Activated CD4-positive, alpha-beta T cell treated with anti-CD3 and anti-CD28 coated beads, Interleukin-2, Interleukin-4, amounts not matched to agents 100 ng/mL and 50 ng/mL, durations not matched to agents 16 hours and 8 hours (primary cell): ENCODE measurements at regions not wholly inside any gene's neighbourhood (a gene's known extent, or its start where the extent isn't known, plus 50 kb on each side); places are given as distances from the start of the nearest gene placed in this dataset.

Source experiments
- DNase-seq: peaks from one replicate; pipeline ENCODE4 v3.0.0-alpha.2; 2020; ENCODE audit warnings: low spot score

- DNase-seq, result no peak
Observed at GRCh38 chr4:31947101-31947500, 1226.9 kb downstream of the PCDH7 start.

GRCh38 chr4:31949045-31949444 is 1228.9 kb downstream of the PCDH7 start:
- DNase-seq, result no peak

- DNase-seq, result no peak
Observed at GRCh38 chr4:31955346-31955745, 1235.2 kb downstream of the PCDH7 start.

GRCh38 chr4:31959972-31960371 is 1239.8 kb downstream of the PCDH7 start:
- no peak for DNase-seq

GRCh38 chr4:31964685-31965084 is 1244.5 kb downstream of the PCDH7 start:
- no peak for DNase-seq

GRCh38 chr4:31968842-31969241 is 1248.7 kb downstream of the PCDH7 start:
- DNase-seq, result no peak

- no peak for DNase-seq
Observed at GRCh38 chr4:31974490-31975002, 1254.4 kb downstream of the PCDH7 start.

- no peak for DNase-seq
Observed at GRCh38 chr4:31979988-31980387, 1259.8 kb downstream of the PCDH7 start.

- no peak for DNase-seq
Observed at GRCh38 chr4:31983246-31983645, 1263.1 kb downstream of the PCDH7 start.

GRCh38 chr4:31983677-31984076 is 1263.5 kb downstream of the PCDH7 start:
- DNase-seq, result no peak

- no peak for DNase-seq
Observed at GRCh38 chr4:31984872-31985271, 1264.7 kb downstream of the PCDH7 start.

- no peak for DNase-seq
Observed at GRCh38 chr4:31995943-31996901, 1276.1 kb downstream of the PCDH7 start.

- DNase-seq, result no peak
Observed at GRCh38 chr4:31998807-31999206, 1278.6 kb downstream of the PCDH7 start.

- DNase-seq, result no peak
Observed at GRCh38 chr4:31999848-32000247, 1279.7 kb downstream of the PCDH7 start.

GRCh38 chr4:32000846-32001488 is 1280.8 kb downstream of the PCDH7 start:
- DNase-seq, result no peak

- no peak for DNase-seq
Observed at GRCh38 chr4:32002037-32002747, 1282.0 kb downstream of the PCDH7 start.

- DNase-seq, result no peak
Observed at GRCh38 chr4:32003548-32003947, 1283.4 kb downstream of the PCDH7 start.

- DNase-seq, result no peak
Observed at GRCh38 chr4:32010221-32010620, 1290.1 kb downstream of the PCDH7 start.

- DNase-seq, result no peak
Observed at GRCh38 chr4:32022071-32022470, 1301.9 kb downstream of the PCDH7 start.

GRCh38 chr4:32025851-32026459 is 1305.8 kb downstream of the PCDH7 start:
- DNase-seq, result no peak

- DNase-seq, result no peak
Observed at GRCh38 chr4:32030406-32030805, 1310.2 kb downstream of the PCDH7 start.

- DNase-seq, result no peak
Observed at GRCh38 chr4:32031026-32031425, 1310.9 kb downstream of the PCDH7 start.
